GM18517 (cell line): ENCODE measurements at regions not wholly inside any gene's neighbourhood (a gene's known extent, or its start where the extent isn't known, plus 50 kb on each side); places are given as distances from the start of the nearest gene placed in this dataset.
"Not testable (repeated sequence)": the region's sequence is repeated elsewhere in the genome, so short reads cannot be mapped to it uniquely, and the experiment has no call there.

Source experiments
- ATAC-seq: cut with Tn5 transposase; IDR thresholded peaks from one replicate; pipeline ENCODE4 v1.9.1; 2021; ENCODE audit warnings: mild to moderate bottlenecking, moderate library complexity; ENCODE audit not compliant: unreplicated experiment

- ATAC-seq = not testable (repeated sequence)
Measured at GRCh38 chr15:38797506-38797905, 232.9 kb upstream of the RASGRP1 start.

DNA sequence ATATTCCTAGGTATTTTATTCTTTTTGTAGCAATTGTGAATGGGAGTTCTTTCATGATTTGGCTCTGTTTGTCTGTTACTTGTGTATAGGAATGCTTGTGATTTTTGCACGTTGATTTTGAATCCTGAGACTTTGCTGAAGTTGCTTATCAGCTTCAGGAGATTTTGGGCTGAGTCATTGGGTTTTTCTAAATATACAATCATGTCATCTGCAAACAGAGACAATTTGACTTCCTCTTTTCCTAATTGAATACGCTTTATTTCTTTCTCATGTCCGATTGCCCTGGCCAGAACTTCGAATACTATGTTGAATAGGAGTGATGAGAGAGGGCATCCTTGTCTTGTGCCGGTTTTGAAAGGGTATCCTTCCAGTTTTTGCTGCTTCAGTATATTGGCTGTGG is 234.6 kb upstream of the RASGRP1 start:
- ATAC-seq = not testable (repeated sequence)

DNA sequence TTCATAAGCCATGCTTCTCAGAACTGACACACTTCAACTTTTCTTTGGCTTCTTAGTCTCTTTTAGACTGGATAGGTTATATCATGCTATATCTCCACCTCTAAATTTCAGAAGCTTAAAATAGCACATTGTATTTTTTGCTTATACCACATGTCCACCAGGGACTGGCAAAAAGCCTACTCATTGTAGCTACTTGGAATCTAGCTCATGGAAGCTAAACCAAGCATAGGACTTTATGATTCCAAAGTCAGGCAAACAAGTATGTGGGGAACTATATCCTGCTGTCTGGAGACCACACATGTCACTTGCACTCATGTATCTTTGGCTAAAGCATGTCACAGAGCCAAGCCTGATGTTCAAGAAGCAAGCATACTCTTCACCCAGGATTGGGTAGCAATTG is 245.0 kb upstream of the RASGRP1 start:
- ATAC-seq = no peak

DNA sequence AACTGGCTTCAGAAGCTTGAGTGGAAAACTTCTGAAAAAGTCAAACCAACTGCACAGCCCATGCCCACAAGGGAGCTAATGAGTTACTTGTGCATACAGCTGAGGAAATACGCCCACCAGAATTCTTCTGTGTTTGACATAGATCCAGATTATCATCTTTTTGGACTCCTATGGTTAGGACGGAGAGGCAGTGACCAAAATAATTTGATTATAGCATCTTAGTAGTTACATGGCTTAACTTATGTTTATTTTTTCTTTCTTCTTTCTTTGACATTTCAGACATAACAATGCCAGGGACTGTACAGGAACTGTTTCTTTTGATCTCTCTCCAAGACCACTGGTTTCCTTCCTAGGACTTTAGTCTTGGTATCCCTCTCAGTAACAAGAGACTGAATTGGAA is 246.1 kb upstream of the RASGRP1 start:
- ATAC-seq = no peak

GRCh38 chr15:38814254-38814653 is 249.6 kb upstream of the RASGRP1 start:
- not testable (repeated sequence) for ATAC-seq

- ATAC-seq = no peak
Measured at GRCh38 chr15:38814891-38815290, 250.3 kb upstream of the RASGRP1 start.

DNA sequence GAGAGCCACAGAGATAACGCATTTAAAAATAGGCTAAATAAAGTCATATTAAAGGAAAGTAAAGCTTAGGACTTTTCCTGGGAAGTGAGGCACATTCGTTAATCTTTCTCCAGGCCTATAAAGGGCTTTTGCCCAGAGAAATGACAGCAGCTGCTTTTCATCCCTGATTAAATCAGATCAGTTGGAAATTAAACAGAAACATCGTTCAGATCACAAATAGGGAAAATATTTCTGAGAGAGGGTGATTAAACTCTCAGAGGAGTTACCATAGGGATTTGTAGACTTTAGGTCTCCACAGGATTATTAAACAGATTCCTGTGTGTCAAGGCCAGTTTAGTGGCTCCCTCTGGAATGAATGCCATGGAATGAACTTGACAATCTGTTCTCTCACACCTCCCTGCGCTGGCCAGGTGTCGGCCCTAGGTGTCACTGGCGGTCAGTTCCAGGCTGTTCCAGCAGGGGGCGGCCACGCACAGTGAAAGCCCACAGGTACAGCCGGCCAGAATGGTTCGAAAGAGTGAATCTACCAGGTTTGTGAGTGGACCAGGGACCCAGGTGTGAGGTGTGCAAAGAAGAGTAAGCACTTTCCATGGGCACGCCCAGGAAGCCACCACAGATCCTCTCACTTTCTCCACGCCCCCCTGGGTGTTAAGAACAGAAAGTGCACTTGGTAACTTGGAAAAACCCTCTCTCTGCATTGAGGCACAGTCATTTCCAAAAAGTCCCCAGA is 253.0 kb upstream of the RASGRP1 start:
- peak; percentile 80 for ATAC-seq

GRCh38 chr15:38818157-38818790 is 253.7 kb upstream of the RASGRP1 start:
- ATAC-seq = no peak

- no peak for ATAC-seq
Measured at GRCh38 chr15:38819387-38819950, 254.9 kb upstream of the RASGRP1 start.

DNA sequence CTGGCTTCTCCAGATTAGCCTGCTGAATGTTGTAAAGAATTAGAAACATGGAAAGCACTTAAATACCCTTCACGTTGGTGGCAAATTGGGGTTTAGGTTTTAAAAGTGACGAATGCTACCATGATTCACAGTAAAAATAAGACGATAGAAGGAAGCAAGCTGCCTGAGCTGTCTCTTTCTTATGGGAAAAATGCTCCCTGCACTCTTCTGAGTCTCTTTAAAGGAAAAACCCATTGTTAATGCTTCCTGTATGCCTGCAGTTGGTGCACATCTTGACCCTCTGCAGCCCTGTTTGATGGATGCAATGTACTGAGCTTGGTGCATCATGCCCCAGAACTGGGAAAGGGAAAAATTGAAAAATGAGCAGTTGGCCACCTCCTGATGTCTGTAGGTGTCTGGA is 258.6 kb upstream of the RASGRP1 start:
- no peak for ATAC-seq

- ATAC-seq = no peak
Measured at GRCh38 chr15:38824719-38825118, 260.1 kb upstream of the RASGRP1 start.

- ATAC-seq = no peak
Measured at GRCh38 chr15:38826880-38827279, 262.3 kb upstream of the RASGRP1 start.

GRCh38 chr15:38828031-38828532 is 263.5 kb upstream of the RASGRP1 start:
- no peak for ATAC-seq

DNA sequence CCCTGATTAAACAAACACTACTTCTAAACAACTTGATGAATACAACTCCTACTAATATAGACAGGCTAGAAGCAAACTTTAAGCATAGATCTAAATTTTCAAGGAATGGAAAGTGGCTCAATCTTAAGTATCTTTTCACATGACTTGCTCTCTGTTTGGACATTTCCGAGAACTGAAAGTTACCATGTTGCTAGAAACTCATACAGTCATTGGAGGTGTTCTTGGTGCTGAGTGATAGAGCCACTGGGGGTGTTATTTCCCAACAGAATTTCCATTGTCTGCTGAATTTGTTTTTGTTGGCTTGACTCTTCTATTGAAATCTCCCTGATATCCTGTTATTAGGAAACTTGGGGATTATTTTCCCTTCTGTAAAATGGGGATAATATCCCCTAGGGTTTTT is 264.5 kb upstream of the RASGRP1 start:
- ATAC-seq = no peak

DNA sequence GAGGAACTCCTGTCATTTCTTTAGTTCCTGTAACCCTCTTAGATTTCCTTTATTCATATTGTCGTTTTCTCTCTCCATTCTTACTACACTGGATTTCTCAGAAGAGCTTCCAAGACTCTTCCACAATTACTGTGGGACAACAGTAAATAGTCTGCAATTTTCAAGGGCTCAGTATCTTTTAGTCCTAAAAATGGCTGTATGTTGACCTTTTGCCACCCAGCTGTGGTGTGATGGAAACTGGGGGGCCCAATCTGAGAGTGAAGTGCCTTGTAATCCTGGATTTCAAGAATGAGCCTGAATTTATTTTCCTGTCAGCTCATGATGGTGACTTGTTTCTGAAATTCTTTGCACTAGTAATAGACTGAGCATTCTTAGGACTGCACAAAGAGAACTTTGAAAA is 277.6 kb upstream of the RASGRP1 start:
- no peak for ATAC-seq

GRCh38 chr15:38843051-38843501 is 278.5 kb upstream of the RASGRP1 start:
- no peak for ATAC-seq

DNA sequence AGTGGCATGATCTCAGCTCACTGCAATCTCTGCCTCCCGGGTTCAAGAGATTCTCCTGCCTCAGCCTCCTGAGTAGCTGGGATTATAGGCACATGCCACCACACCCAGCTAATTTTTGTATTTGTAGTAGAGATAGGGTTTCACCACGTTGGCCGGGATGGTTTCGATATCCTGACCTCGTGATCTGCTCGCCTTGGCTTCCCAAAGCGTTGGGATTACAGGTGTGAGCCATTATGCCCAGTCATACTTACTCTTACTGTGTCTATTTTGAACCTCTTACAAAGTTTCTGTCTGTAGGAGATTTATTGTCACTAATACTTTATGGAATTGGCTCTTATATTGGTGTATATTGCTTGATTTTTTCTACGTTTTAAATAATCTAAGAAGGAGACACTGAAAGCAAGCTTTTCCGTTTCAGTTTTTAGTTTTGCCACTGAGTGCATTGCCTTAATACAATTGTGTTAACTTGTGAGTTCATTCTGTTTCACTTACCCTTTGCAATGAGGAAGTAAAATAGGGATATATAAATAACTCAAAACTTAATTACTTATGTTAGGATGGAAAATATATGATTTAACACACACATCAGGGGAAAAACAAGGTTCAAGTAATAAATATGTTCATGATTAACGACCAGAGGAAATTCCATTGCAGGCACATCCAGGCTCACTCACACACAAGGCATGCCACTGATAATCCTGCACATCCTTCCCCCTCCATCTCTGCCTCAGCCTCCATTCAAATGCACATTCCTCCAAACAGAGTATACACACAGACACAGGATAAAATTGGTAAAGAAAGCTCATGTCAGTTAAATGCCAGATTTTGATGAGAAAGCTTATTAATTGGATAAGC is 279.3 kb upstream of the RASGRP1 start:
- no peak for ATAC-seq

DNA sequence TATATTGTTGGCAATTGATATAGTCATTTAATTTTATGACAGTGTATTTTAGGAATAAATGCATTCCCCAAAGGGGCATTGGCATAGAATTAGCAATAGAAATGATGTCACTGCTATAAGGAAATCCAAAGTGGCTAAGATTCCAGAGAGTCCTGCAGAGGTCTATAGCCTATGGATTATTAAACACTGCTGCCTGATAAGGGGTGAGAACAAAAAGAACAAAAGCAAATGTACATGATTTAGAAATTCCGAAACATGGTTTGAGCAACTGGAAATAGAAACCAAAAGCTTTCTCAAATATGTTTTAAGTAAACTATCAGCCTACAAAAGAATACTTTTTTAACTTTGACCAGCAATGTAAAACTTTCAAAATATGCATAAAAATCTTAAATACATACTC is 280.1 kb upstream of the RASGRP1 start:
- ATAC-seq = no peak

GRCh38 chr15:38846346-38846745 is 281.7 kb upstream of the RASGRP1 start:
- no peak for ATAC-seq

DNA sequence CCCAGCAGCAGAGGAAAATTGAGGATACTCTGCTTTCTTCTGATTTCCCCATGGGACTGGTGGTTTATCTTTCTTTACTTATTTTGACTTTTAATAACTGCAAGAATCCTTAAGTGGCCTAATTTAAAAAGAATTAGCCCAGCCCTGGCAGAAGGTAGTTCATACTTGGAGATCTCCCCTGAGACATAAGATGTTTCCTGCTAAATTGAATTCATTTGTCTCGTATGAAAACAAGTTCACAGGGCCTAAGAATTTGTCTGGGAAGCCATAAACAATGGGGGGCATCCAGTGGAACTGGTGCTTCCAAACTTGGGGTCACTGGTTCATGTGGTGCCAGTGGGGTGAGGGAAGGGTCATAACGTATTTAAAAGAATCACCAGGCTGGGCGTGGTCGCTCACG is 283.1 kb upstream of the RASGRP1 start:
- ATAC-seq = no peak

- no peak for ATAC-seq
Measured at GRCh38 chr15:38849046-38849445, 284.4 kb upstream of the RASGRP1 start.
